ENCODE measurements at regions not wholly inside any gene's neighbourhood (a gene's known extent, or its start where the extent isn't known, plus 50 kb on each side); places are given as distances from the start of the nearest gene placed in this dataset.

DNA sequence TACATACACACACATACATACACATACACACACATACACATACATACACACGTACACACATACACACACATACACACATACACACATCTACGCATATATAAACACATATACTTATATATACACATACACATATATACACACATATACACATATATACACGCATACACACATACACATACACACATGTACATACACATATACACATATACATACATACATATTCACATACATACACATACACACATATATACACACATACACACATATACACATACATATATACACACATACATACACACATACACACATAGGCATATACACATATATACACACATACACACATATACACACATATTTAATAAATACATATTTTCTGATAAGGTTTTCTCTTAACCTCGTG, 324.0 kb downstream of the RPS6KC1 start:
- DNase-seq = no peak

DNA sequence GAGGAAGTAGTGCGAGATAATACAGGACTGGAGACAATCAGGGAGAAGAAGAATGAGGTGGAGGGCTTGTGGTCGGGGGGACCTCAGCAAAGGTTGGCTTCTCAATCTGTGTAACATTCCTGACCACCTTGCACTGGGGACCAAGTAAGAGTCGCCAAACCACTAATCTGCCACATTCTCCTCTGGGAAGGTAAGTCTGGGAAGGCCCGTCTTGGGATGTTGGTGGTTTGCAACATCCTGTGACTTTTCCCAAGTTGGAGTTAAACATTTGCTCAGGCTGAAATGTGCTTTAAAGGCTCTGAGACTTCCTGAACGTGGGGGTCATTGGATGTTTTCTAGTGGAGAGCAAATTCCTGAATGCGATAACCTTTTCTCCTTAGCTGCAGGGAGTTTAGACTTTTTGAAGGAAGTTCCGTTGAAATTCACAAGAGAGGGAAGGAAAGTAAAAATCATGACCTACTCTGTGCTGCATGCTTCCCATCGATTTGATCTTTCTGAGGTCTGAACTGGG, 325.9 kb downstream of the RPS6KC1 start:
- DNase-seq = no peak

DNA sequence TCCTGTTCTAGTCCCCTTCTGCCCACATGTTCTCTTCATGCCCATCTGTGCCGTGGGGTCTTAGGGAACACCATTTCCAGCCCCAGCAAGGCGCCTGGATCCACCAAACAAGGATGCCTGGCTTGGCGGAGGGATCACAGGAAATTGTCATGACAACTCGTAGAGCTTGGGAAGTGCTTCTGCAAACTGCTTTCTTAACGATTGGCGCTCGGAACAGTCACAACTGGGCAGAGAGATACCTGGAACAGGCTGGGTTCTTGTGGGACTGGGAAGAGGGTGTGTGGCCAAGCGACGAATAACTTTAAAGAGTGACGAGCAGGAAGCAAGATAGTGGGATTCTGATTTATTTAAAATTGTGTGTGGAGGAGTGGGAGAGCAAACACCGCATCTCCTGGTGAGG, 329.8 kb downstream of the RPS6KC1 start:
- no peak for DNase-seq

DNA sequence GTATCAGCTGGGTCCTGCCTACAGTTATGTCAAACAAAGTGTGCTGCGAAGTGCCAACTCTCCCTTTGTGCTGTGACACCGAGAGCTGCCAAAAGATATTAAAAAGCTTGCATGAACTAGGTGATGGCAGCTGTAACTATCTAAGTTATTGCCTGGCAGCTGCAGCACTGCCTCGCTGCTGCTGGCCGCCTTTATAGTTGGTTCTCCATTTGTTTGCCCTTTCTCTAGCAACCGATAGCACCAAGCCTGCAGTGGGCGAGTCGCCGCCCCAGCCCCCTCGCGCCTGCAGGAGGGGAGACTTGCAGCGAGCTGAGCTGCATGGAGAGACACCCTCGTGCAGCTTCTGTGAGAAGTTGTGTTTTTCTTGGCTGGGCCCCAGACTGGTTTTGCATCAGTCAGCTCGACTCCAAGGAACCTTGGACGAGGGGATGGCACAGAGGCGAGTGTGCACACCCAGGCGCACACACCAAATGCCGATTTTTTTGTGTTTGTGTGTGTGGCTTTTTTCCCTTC, 330.6 kb downstream of the RPS6KC1 start:
- DNase-seq = no peak

DNA sequence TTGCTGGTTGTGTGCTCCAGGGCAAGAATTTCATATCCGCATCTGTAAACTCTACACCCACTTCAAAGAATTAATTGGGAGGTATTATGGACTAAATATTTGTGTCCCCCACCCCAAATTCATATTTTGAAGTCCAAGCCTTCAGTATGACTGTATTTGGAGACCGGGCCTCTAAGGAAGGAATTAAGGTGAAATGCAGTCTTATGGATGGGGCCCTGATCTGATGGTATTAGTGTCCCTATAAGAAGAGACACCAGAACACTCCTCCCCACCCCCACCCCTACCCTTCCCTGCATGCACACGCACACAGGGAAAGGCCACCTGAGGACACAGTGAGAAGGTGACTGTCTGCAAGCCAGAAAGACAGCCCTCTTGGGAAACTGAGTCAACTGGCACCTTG, 332.4 kb downstream of the RPS6KC1 start:
- no peak for DNase-seq

DNA sequence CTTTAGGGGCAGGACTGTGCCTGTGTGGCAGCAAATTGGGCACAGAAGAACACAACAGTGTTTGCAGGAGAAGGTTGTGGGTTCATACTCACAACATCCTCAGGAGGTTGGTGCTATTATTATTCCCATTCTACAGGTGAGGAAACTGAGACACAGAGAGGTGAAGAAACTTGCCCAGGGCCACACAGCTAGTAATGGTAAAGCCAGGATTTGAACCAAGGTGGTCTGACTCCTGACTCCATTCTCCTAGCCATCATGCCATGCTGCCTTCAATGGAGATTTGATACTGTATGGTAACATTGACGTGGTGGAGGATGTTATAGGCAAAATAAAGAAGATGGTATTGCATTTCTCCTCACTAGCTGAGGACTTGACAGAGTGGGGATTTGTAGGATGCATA, 334.2 kb downstream of the RPS6KC1 start:
- DNase-seq = no peak

DNA sequence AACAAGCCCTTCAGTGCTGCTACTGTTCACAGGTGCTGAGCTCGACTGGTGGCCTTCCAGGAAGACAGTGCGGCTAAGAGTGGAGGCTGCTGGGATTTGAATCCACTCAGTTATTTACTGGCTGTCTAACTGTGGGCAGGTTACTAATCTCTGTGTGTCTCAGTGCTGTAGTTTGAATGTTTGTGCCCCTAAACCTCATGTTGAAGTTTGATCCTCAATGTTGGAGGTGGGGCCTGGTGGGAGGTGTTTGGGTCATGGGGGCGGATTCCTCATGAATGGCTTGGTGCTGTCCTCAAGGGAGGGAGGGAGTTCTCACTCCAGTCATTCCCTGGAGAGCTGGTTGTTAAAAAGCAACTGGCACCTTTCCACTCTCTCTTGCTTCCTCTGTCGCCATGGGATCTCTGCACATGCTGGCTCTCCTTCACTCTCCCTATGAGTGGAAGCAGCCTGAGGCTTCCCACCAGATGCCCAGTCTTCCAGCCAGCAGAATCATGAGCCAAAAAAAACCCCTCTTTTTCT, 334.8 kb downstream of the RPS6KC1 start:
- DNase-seq = no peak

DNA sequence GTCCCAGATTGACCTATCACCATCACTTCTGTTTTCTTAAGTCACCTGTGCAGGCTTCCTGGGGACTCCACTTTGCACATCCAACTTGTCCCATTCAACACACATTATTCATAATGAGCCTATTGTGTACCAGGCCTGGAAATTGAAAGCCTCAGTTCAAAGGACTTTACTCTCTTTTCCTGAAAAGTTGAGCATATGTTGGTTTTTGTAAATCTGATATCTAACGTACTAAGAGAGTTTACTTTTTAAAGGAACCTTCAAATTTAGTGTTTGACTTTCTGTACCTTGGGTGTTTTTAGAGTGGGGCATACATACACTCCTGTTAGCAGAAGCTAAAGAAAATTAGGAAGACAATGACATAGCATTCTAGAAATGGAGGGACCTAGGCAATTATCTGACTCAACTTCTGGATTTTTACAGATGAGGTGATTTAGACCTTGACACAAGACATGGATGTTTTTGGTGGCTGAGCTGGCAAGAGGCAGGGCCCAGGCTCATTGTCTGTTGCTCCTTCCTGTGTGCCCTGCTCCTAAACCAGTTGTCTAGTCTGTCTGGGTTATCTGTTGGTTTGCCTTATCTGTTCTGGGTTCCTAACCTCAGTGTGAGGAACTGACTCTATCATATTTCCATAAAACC, 336.5 kb downstream of the RPS6KC1 start:
- no peak for DNase-seq

DNA sequence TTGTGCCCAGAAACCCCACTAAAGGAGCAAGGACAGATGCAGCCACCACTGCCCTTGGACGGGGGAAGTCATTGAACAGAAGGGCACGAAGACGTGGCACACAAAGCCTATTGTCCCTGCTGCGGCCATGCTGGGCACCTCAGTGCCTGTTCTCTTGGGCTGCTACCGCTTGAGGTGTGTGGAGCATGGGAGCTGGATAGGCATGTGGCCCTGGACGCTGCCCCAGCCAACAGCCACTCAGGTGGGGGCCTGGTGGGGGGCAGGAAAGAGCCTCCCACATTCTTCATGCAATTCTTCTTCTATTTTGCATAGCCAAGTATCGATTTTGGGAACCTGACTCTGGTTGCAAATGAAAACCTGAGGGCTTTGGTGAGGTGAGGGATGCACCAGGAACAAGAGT, 337.2 kb downstream of the RPS6KC1 start:
- no peak for DNase-seq

DNA sequence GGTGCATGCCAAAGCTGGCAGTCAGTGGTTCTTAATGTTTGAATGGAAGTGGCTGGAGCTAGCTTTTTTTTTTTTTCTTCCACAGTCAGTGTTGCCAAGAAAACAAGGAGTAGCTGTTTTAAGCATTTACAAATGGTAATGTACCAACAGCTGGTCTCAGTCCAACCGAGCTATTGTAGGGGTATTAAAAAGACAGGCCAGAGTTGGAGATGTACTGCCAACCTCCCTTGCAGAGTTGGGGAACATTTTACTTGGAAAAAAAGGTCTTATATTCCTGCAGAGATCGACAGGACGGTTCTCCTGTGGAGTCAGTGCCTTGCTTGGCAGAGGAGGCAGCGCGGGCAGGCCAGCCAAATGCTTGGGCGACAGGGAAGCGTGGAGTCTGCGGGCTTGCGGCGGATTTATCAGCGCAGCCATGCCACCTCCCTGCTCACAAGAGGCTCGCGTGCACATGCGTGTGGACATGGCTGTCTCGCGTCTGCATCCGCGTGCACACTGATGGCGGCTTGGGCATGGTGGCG, 338.1 kb downstream of the RPS6KC1 start:
- no peak for DNase-seq

DNA sequence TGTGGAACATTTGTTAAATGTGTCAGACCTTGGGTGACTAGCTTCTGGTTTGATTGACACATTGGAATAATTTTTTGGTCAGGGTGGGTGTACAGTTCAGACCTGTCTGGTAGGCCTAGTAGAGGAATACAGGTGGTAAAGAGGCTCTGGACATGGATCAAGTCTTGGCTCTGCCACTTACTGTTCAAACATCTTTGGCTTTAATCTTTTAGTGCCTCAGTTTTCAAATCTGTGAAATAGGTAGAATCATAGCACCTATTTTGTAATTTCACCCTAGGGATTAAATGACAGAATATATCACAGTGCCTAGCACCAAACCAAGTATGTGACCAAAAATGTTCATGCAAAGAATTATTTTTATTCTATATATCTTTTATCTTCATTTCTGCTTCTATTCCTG, 340.4 kb downstream of the RPS6KC1 start:
- DNase-seq = no peak

DNA sequence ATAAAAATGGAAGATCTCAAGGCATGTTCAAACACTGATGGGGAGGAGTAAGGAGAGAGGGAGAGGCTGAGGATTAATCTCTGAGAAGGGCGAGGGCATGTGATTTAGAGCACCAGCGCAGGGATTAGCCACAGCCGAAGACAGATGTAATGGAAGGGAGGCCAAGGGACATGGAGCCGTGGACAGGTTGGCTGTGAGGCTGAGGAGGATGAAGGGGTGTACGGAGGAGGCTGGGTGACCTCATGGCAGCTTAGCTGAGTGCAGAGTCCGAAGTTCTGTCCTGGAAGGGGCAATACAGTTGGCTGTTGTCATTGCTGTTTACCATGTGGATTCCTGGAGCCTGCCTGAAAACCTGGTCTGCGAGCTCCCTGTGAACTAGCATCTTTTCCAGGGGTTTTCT, 342.8 kb downstream of the RPS6KC1 start:
- no peak for DNase-seq

DNA sequence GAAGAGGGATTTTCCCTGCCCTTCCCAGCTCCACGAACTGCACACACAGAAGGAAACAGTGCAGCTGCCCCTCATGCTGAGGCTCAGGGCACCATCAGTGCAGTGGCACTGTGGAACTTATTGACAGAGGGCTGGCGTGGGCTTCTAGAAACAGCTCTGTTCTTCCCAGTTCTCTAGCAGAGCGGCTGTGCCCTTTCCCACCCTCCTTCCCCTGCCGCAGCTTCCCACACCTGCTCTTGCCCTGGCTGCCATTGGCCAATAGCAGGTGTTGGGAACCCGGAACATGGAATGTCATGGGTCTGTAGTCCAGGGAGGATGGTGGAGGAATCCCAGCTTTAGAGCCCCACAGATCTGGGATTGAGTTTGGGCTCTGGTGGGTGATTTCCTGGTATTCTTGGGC, 343.8 kb downstream of the RPS6KC1 start:
- DNase-seq = no peak

DNA sequence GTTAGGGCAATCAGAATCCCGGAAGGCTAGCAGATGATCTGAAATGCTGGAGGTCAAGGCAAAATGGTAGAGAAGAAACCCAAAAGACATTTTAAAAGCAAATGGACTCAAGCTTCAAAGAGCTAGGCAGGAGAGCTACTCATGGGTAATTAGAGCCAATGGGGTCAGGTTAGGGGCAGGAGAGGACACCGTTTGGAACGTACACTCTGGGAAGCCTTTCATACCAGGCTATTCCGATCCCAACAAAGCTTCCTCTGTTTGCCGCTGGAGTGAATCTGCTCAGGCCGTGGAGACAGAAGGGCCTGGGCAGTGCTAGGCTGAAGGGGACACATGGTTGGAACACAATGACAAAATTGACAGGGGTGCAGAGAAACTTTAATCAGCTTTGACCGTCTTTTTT, 346.6 kb downstream of the RPS6KC1 start:
- no peak for DNase-seq

DNA sequence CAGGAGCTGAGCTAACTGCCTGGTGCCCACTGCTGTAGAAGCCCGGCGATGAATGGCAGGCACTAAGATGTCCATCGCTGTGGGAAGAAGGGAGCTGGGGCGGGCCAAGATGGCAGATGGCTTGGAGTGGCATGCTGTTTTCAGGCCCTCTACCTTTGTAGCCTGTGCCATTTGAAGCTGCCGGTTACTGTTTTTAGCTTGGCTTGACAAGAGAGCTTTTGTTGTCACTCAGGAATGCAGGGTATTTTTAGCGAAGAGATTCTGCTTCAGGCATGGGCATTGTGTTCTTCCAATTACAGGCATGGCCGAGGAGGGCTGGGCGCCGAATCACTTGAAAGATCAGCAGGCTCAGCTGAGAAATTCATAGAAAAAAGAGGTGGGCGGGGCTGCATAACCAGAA, 348.7 kb downstream of the RPS6KC1 start:
- DNase-seq = no peak

DNA sequence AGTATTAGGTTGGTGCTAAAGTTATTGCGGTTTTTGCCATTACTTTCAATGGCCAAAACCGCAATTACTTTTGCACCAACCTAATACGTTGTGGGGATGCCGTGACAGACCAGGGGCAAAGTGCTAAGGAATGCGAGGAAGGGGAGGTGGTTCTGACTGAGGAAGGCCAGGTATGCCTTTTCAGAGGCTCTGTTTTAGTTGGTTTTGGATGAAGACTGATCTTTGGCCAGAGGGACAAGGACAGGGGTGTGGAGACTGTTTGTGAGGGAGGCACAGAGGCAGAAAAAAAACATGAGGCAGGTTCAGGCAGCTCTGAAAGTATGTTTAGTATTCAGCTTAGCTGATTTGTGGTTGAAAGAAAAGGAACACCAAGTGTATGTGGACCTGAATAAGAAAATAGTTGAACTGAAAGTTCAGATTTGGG, 358.2 kb downstream of the RPS6KC1 start:
- no peak for DNase-seq

DNA sequence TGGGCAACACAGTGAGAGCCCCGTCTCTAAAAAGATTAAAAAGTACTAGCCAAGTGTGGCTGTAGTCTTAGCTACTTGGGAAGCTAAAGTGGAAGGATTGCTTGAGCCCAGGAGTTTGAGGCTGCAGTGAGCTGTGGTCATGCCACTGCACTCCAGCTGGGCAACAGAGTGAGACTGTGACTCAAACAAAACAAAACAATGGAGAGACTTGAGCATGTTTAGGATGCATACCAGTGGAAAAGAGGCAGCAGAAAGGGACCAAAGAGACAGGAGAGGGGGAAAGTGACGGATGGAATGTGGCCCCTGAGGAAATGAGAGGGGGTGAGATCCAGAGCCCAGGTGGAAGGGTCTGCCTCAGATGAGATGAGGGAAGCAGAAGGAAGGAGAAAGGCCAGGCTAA, 358.9 kb downstream of the RPS6KC1 start:
- no peak for DNase-seq

DNA sequence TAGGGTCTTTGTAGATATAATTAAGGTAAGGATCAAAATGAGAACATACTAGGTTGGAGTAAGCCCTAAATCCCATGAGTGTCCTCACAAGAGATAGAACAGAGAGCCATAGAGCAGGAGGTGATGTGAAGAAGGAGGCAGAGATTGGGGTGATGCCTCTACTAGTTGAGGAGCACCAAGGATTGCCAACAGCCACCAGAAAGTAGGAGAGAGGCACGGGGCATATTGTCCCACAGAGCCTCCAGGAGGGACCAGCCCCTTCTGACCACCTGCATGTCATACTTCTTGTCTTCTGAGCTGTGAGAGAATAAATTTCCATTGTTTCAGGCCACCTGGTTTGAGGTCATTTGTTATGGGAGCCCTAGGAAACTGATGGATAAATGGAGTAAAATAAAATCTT, 363.3 kb downstream of the RPS6KC1 start:
- no peak for DNase-seq

DNA sequence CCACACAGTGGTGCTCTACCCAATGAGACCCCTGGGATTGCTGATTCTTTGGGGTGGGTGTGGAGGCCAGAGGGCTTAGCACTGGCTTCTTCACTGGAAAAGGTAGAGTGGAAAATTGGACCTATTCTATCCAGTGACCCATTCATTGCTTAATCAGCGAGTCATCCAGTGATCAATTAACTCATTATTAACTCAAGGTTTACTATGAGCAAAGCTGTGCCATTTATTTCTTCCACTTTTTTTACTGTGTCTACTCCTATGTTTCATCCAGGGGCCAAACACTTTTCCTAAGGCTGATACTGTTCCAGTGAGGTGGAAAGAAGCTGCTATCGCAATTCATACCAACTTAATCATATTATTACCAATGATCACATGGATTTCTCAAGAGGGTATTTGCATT, 363.9 kb downstream of the RPS6KC1 start:
- no peak for DNase-seq

DNA sequence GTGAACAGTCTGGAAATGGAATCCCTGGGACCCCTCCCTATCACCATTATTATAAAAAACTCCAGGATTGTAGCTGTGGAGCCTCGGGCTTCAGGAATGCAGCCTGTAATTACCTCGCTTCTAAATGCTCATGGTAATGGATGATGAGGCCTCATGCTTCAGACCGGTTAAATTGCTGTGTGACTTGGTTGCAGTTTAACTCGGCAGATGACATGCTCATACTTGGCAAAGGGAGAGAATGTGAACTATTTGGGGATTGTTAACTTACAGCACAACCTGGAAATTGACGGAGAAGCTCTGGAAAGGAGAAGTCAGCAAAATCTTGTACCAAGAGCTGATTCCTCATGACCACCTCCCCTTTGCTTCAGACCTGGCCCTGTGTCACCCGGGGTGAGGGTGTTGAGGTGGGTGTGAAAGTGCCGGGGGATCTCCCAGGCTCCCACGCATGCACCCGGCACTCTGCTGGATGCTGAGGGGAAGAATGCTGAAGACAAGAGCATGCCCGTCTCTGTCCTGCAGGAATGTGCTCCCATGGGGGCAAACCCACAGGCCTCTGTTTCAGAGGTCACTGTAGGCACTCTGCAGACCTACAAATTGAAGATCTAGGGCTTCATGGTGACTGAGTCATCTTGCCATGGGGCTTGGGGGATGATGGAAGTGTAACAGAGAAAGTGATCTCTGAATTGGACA, 364.8 kb downstream of the RPS6KC1 start:
- no peak for DNase-seq

DNA sequence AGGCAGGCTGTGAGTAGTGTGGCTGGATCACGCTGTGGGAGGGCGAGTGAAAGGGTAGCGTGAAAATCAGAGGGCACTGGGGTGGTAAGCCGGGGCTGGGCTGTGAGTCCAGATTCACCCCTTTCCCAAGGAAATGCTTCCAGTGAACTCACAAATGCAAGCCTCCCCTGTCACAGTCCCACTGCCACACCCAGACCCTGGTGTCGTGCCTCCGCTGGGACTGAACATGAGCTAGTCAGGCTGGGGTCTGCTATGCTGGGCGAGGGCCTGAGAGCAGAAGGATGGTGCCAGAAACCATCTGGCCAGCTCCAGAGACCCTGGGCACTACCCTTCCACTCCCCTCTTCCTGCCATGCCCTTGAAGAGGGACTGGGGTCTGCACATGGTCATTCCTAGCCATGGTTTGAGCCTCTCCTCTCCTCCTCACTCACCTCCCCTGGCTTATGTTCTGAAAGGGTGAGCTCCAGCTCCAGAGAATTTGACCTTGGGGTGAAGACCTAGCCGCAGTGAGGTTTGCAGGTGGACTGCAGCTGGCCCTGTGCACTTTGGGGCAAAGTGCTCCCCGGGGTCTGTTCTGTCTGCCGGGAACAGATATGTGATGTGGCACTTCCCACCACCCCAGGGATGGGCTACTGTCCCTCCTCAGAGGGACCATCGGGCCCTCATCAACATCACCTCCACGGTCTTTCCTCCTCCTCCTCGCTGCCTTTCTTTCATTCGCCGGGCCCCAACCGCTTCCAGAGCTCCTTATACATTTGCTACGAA, 365.6 kb downstream of the RPS6KC1 start:
- DNase-seq = no peak

DNA sequence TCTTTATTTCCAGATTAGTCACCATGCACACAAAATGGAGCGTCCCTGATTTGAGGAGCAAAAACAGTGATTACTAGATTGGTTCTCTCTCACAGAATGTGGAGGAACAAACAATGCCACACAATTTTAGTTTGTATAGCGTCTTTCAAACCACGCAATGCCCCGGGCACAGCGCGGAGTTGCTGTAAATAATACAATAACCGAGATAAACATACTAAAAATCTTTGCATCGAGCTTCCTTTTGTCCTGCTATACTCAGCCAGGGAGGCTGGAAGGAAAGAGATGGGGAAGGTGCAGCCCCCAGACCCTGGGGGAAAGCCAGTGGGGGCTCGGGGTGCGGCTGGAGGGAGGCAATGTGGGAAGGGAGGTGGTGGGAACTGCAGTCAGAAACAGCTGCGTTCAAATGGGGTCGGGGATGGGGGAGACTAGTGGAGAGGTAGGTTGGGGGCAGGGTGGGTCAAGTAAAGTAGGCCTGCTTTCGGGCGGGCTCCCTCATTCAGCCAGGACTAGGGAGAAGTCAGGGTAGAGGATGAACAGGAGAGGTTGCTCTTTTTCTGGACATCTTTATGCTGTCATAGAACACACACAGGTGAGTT, 366.3 kb downstream of the RPS6KC1 start:
- DNase-seq = no peak

DNA sequence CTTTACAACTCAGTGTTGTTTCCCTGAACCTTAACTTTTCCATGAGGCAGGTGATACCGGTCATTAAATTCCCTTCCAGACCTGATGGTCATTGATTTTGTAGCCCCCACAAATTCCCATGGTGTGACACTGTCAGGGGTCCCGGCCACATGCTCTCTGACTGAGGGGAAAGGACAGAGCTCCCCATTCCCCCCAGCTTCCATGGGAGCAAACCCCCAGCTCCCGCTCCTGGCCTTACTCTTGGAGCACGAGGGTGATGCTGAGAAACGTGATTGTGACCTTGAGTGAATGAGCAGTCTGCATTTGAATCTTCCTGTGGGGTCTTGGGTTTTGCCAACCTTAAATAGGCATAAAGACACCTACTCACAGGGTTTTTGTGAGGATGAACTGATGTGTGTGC, 366.8 kb downstream of the RPS6KC1 start:
- no peak for DNase-seq

Measured in T1000 (cell line).